GM18502 (cell line): ENCODE measurements at regions not wholly inside any gene's neighbourhood (a gene's known extent, or its start where the extent isn't known, plus 50 kb on each side); places are given as distances from the start of the nearest gene placed in this dataset.

Source experiments
- ATAC-seq: cut with Tn5 transposase; IDR thresholded peaks from one replicate; pipeline ENCODE4 v1.9.1; 2021; ENCODE audit warnings: mild to moderate bottlenecking; ENCODE audit not compliant: unreplicated experiment, poor library complexity

DNA sequence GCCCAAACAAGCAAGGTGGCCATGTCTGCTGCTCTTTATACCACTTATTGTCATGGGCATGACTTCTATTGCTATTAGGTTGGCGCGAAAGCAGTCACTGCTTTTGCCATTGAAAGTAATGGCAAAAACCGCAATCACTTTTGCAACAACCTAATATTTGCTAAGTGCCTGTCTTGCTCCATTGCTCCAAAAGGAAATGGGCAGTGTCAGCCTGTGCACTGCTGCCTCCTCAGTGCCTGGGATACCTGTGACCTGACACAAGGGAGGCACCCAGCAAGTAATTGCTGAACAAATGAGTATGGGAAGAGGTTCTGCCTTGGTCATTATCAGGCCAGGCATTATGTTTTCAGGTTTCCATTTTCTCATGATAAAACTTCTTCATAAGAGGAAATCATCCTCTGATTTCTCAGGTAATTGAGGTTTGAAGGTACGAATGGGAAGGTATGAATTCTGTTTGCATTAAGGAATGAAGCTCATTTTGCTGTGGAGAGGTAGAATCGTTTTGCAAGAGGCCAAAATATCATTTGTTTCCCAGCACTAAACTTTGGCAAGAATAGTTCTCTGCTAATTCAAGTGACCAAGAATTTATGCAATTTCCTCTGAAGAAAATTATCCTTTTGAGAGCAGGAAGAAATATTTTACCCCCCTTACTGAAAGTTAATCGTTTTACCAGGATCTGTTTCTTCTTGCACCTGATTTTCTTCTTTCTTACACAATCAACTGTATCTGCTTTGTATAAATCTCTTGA, 128.4 kb upstream of the SPRY2 start:
- ATAC-seq, result no peak

- no peak for ATAC-seq
These were observed 124.4 kb upstream of the SPRY2 start for GRCh38 chr13:80465321-80465720.

GRCh38 chr13:80463673-80464352, 122.9 kb upstream of the SPRY2 start:
- no peak for ATAC-seq

GRCh38 chr13:80462567-80462966, 121.6 kb upstream of the SPRY2 start:
- no peak for ATAC-seq

- ATAC-seq, result no peak
These were observed 121.1 kb upstream of the SPRY2 start for GRCh38 chr13:80462037-80462436.

- no peak for ATAC-seq
These were observed 117.6 kb upstream of the SPRY2 start for GRCh38 chr13:80458543-80458942.

DNA sequence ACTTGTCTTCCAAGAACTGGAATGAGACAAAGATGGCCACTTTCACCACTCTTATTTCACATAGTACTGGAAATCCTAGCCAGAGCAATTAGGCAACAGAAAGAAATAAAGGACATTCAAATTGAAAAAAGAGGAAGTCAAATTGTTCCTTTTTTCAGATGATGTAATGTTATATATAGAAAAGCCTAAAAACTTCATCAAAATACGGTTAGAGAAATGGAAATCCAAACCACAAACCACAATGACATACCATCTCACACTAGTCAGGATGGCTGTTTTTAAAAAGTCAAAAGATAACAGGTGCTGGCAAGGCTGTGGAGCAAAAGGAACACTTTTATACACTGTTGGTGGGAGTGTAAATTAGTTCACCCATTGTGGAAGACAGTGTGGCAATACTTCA, 113.3 kb upstream of the SPRY2 start:
- peak; percentile 76 for ATAC-seq

DNA sequence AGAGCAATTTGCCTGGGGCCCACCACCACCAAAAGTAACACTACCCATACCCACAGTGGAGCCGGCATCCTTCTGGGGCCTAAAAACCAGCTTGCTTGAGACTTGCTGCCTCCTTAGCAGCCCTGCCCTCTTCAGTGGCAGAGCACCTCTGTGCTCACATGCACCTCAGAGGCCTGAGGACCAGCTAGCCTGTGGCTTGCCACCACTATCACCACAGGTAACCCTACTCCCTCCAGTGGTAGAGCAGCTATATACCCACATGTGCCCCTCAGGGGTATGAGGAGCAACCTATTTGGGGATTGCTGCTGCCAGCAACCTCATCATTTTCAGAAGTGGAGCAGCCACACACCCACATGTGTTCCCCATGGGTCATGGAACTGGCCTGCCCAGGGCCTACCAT, 111.4 kb upstream of the SPRY2 start:
- no peak for ATAC-seq

GRCh38 chr13:80451641-80452040, 110.7 kb upstream of the SPRY2 start:
- ATAC-seq, result no peak

- ATAC-seq, result no peak
These were observed 109.5 kb upstream of the SPRY2 start for GRCh38 chr13:80450386-80450785.

- ATAC-seq, result no peak
These were observed 107.8 kb upstream of the SPRY2 start for GRCh38 chr13:80448725-80449124.

DNA sequence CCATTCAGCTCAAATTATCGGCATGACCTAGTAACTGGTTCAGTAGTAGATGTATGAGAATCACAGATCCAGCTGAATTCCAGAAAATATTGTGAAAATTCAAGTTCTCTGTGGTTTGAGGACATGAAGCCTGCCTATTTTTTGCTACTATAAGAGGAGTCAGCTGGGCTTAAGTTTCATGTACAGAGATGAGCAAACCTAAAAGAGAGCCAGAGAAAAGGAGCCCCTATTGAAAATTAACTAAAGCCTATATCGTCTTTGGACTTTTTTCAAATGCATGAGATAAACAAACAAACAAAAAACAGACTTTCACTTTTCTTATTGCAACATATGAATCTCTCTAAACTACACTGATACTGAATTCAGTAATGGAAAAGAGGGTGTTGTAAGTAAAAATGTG, 106.8 kb upstream of the SPRY2 start:
- no peak for ATAC-seq

GRCh38 chr13:80444240-80445015, 103.5 kb upstream of the SPRY2 start:
- no peak for ATAC-seq

GRCh38 chr13:80442609-80443008, 101.7 kb upstream of the SPRY2 start:
- ATAC-seq, result no peak

DNA sequence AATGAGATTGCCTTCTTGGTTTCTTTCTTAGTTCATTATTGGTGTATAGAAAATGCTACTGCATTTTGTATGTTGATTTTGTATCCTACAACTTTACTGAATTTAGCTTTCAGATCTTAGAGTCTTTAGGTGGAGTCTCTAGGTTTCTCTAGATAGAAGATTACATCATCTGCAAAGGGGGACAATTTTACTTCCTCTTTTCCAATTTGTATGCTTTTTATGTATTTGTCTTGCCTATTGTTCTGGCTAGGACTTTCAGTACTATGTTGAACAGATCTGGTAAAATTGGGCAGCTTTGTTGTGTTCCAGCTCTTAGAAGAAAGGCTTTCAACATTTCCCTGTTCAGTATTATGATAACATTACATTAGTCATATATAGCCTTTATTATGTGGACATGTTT, 101.0 kb upstream of the SPRY2 start:
- ATAC-seq, result no peak

DNA sequence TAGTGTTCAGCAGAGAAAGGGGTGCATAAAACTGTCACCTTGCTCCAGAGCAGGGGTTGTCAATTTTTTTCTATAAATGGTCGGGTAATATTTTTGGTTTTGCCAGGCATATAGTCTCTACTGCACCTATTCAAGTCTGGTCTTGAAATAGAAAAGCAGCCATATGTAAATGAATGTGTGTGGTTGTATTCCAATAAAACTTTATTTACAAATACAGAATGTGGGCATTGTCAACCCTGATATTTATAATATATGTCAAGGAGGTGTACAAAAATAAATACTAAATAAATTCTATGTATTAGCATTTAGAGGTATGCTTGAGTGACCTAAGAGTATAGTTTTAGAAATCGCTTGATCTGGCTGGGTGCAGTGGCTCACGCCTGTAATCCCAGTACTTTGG, 97.6 kb upstream of the SPRY2 start:
- ATAC-seq, result no peak

GRCh38 chr13:80437231-80437630, 96.3 kb upstream of the SPRY2 start:
- ATAC-seq, result no peak

- no peak for ATAC-seq
These were observed 95.7 kb upstream of the SPRY2 start for GRCh38 chr13:80436571-80437169.

DNA sequence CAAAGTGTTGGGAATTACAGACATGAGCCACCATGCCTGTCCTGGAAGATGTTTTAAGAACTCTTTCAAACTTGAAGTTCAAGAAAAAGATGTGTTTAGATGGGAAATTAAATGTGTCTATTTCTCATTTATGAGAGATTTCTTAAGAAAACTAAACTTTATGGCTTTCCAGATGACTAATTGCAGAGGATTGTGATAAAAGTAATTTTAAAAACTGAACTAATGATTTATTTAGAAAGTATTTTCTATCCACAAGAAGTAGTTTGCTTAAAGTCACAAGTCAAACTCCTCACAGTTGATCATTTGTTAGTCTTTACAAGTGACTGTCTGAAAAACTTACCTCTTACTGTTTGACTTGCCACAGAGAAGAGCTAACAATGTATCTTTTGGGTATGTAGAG, 89.6 kb upstream of the SPRY2 start:
- no peak for ATAC-seq

DNA sequence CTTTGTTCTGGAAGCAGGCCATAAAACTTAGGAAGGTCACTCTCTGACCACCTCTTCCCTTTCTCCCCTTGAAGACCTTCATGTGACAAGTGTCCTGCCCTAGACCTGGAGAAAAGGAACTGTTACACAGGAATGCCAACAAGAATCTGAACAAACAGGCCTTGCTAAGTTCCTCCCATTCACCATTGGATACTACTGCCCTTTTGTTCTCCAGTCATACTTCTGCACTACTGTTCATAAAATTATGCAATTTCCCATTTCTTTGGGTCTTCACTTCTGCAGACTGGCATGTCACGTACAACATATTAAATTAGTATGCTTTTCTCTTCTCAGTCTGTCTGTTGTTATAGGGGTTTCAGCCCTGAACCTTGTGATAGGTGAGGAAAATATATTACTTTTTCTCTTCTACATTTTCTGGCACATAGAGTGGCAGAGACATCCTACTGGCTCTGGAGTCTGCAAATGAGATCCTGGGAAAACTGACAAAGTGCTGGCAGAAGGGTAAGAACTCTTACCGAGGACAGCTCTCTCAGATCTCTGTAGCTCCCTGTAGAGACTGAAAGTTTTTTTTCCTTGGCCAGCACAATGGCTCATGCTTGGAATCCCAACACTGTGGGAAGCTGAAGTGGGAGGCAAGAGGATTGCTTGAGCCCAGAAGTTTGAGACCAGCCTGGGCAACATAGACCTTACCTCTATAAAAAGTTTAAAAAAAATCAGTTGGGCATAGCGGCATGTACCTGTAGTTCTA, 87.6 kb upstream of the SPRY2 start:
- no peak for ATAC-seq
